ENCODE measurements at regions not wholly inside any gene's neighbourhood (a gene's known extent, or its start where the extent isn't known, plus 50 kb on each side); places are given as distances from the start of the nearest gene placed in this dataset.
"Not testable (repeated sequence)": the region's sequence is repeated elsewhere in the genome, so short reads cannot be mapped to it uniquely, and the experiment has no call there.

- no peak for DNase-seq
Observed at GRCh38 chrX:115408771-115409400, 119.4 kb downstream of the LUZP4 start.

GRCh38 chrX:115409551-115409950, 120.0 kb downstream of the LUZP4 start:
- no peak for DNase-seq

- DNase-seq: no peak
Observed at GRCh38 chrX:115410731-115411428, 121.4 kb downstream of the LUZP4 start.

GRCh38 chrX:115413246-115413878, 123.8 kb downstream of the LUZP4 start:
- DNase-seq: no peak

DNA sequence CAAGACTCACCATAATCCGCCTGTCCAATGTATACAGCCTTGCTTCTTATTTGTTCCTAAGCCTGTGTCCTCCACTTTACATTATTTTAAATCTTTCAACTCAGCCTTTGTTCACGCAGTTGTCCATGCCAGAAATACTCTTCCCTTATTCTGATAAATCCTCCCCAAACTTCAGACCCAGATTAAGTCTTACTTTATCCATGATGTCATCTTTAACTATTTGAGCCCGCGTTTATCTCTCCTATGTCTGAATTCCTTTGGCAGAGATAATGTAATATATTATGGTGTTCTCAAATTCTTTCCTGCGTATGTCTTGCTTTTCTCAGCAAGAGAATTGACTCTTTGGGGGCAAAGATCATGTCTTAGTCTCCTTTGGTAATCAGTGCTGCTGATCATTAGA, 129.6 kb downstream of the LUZP4 start:
- DNase-seq: no peak

DNA sequence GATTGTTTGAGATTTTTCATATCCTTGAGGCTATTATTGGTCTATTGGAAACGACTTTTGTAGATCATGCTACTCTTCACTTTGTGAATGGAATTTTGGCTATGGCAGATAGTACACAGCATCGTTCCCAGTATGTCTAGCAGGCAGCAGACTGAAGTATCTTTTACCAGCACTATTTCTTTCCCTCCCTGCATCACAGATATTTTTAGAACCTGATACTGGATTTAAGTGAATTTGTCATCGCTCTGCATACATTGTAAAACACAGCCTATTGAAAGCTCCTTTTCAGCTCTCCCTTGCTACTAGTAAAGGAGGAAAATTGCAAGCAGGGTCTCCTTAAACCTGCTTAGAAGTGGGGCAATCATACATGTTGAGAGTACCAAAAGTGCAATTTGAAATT, 133.6 kb downstream of the LUZP4 start:
- DNase-seq: no peak

DNA sequence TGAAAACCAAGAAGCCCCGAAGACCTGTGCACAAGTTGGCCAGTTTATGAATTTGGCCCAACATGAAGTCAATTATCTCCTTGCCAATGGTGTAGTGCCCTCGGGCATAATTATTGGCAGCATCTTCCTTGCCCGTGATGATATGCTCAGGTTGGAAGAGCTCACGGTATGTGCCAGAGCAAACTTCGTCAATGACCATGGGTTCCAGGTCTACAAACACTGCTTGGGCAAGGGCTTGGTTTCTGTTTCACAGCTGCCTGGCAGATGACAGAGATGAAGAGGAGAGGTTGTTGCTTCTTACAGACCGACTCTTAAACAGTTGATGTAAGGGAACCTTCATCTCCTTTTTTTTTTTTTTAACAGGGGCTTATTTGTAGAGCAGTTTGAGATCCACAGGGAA, 135.6 kb upstream of the PLS3 start:
- DNase-seq: no peak

- DNase-seq: no peak
Observed at GRCh38 chrX:115427861-115428410, 133.0 kb upstream of the PLS3 start.

DNA sequence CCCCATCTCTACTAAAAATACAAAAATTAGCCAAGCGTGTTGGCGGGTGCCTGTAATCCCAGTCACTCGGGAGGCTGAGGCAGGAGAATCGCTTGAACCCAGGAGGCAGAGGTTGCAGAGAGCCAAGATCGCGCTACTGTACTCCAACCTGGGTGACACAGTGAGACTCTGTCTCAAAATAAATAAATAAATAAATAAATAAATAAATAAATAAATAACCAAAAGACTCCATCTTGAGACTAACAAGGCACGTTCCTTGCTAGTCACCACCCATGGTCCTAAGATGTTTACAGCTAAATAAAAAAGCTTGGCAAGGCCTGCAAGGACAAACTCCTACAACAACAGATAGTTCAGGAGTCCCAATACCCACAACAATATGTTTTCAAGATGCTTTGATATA, 126.1 kb upstream of the PLS3 start:
- DNase-seq: not testable (repeated sequence)

GRCh38 chrX:115437841-115438595, 123.0 kb upstream of the PLS3 start:
- DNase-seq: no peak

- DNase-seq: no peak
Observed at GRCh38 chrX:115448146-115448545, 112.8 kb upstream of the PLS3 start.

DNA sequence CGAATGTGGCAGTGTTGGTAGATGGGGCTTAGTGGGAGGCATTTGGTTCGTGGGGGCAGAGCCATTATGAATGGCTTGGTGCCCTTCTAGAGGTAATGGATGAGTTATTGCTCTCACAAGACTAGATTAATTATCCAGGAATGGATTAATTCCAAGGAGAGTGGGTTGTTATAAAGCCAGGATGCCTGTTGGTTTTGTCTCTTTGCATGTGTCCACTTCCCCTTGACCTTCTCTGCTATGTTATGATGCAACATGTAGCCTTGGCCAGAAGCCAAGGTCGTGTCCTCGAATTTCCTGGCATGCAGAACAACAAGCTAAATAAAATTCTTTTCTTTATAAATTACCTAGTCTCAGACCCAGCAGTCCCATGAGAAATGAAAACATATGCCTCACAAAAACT, 111.2 kb upstream of the PLS3 start:
- no peak for DNase-seq

- DNase-seq: no peak
Observed at GRCh38 chrX:115452251-115452650, 108.7 kb upstream of the PLS3 start.

DNA sequence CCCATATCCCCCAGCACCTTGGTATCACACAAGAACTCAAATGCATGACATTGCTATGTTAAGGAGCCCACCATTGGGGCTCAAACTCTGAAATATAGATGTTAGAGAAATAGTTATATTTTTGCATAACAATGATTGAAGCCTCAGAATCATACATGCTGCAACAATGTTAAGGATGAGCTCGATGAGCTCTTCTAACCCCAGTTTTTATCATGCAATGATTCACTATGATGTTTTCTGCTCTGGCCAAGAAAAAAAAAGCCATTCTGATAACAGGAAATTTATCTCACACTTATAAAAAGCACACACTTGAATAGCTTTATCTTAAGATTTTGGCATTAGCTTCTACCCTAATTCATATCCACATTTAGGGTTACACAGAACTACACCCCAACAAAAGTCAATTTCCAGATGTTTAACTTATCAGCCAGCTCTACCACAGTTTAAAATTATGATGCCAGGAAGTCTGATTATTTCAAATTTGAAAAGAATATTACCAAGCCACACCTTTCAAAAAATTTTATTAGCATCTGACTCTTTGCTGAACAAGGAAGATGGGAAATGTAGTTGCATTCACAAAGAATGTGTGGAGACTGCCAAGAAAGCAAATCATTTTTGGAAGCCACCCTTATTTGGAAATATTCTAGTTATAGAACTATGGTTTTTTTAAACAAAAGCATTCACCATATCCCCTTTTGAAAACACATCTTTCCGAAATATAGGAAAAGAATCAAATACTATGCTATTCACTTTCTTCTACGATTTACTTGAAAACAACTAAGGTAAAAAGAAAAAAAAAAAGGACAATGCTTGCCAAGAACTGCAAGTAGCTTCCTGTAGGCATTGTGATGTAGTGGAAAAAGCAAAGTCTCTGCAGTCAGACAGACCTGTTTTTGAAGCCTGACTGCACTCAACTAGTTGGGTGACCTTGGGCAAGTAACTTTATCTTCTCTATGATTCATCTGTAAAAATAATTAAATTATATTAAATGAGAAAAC, 100.8 kb upstream of the PLS3 start:
- no peak for DNase-seq

- DNase-seq: no peak
Observed at GRCh38 chrX:115462406-115462805, 98.6 kb upstream of the PLS3 start.

DNA sequence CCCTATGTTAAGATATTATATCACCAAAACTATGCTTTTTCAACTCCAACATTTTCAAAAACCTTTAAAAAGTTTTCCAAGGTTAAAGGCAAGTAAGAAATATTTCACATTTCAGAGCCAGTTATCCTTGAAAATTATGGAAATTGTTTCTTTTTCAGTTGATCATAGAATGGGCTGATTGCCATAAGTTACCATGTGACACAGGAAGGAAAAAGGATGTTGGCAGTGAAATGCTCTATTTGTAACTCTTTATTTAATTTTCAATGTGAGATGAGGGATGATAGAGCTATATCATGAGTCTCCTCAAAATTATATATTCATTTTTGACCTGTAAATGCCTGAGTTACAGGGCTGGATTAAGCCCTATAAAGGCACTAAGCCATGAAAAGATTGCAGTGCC, 93.0 kb upstream of the PLS3 start:
- no peak for DNase-seq

GRCh38 chrX:115472131-115472530, 88.8 kb upstream of the PLS3 start:
- DNase-seq: no peak

GRCh38 chrX:115486510-115486909, 74.5 kb upstream of the PLS3 start:
- DNase-seq: no peak

DNA sequence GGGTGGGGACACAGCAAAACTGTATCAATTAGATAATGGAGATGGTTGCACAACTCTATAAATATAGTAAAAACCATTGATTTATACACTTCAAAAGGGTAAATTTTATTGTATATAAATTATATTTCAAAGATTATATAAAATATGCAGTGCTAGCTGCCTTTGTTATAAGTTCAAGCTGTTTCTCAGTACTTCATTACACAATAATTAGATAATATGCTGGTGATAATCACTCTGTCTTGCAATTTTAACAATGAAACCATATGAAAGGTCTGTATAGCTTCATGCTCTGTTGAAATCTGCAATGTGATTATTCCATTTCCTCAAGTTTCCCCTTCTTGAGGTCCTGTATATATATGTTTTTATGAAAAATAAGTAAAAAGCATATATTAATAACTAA, 73.4 kb upstream of the PLS3 start:
- DNase-seq: no peak

DNA sequence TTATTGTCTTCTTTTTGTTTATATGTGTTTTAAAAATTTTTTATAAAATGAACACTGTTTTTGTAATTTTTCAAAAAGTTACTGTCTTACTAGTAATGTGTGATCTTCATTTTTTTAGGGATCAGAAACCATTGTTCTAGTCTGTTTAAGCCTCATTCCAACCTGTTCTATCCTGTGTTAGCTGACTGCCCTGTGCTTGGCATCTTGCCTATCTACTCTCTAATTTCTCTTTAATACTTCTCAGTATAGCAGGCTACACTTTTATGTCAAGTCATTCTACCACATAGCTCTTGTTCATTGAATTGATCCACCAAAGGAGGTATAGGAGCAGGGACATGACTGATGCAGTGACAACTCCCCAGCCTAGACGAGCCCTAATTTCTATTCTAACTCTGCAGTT, 70.2 kb upstream of the PLS3 start:
- no peak for DNase-seq

- DNase-seq: no peak
Observed at GRCh38 chrX:115491766-115492165, 69.2 kb upstream of the PLS3 start.

DNA sequence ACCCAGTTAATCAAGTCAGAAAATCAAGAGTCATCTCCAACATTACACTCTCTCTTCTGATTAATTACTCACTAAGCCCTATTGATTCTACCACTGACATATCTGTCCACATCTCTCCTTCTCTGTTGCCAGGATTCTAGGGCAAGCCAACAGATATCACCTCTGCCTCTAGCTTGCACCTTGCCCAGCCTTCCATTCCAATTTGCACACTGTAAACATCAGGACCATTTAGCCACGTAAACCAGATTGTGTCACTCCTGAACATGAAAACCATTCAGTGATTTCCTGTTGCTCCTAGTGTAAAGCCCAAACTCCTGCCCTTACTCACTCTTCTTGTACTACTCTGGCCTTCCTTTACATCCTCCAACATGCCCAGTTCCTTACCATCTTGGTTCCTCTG, 68.0 kb upstream of the PLS3 start:
- DNase-seq: no peak

Data from femur (tissue), 1 donor.